IPS-18a (cell line): ENCODE measurements at regions not wholly inside any gene's neighbourhood (a gene's known extent, or its start where the extent isn't known, plus 50 kb on each side); places are given as distances from the start of the nearest gene placed in this dataset.
"Not testable (repeated sequence)": the region's sequence is repeated elsewhere in the genome, so short reads cannot be mapped to it uniquely, and the experiment has no call there.

ENCODE experiments used
- H3K27ac ChIP-seq: one replicate; pipeline ENCODE4 v1.5.1; 2013; ENCODE audit warnings: low read length
- H3K27me3 ChIP-seq: one replicate; pipeline ENCODE4 v1.6.1; 2013; ENCODE audit warnings: mild to moderate bottlenecking, low read length; ENCODE audit not compliant: control insufficient read depth, insufficient read depth
- H3K36me3 ChIP-seq: one replicate; pipeline ENCODE4 v1.6.1; 2013; ENCODE audit warnings: low read depth, low read length; ENCODE audit not compliant: control insufficient read depth
- H3K4me1 ChIP-seq: one replicate; pipeline ENCODE4 v1.6.1; 2013; ENCODE audit warnings: low read depth, low read length; ENCODE audit not compliant: control insufficient read depth
- H3K4me3 ChIP-seq: one replicate; pipeline ENCODE4 v1.5.1; 2013; ENCODE audit warnings: low read length
- H3K9ac ChIP-seq: one replicate; pipeline ENCODE4 v1.6.1; 2013; ENCODE audit warnings: mild to moderate bottlenecking, low read length, moderate library complexity
- H3K9me3 ChIP-seq: one replicate; pipeline ENCODE4 v1.6.1; 2013; ENCODE audit warnings: low read depth, low read length; ENCODE audit not compliant: control insufficient read depth

DNA sequence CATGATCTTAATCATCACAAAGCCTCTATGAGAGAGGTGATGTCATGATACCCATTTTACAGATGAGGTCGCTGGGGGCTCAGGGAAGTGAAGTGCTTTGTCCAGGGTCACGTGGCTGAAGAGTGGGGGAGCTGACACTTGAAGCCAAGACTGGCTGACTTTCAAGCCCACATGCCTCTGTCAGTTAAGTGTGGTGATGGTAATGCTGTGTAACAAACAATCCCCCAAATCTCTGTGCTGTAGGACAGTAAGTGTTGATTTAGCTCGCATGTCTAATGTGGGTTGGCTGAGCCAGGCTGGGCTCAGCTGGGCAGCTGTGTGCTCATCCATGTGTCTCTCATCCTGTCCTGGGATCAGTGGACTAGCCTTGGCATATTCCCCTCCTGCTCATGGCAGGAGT, 87.1 kb upstream of the GRK3 start:
- Histone ChIP-seq H3K9me3 (no peaks in the 10 kb centered on the region), H3K27ac (no peak overlapping the region), H3K27me3 (no peaks in the 10 kb centered on the region), H3K36me3 (no peaks in the 10 kb centered on the region), H3K4me1 (no peaks in the 10 kb centered on the region), H3K4me3 (no peak overlapping the region), H3K9ac (no peak overlapping the region)

DNA sequence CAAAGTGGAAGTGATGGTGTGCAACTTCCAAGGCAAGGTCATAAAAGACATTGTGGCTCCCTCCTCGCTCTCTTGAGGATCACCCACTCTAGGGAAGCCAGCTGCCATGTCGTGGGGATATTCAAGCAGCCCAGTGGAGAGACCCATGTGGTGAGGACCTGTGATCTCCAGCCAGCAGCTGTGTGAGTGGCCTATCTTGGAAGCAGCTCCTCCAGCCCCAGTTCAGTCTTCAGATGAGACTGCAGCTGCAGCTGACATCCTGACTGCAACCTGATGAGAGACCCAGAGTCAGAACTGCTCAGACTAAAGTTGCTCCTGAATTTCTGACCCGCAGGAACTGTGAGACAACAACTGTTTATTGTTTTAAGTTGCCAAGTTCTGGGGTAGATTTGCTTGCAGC, 86.4 kb upstream of the GRK3 start:
- H3K9ac ChIP-seq: no peak overlapping the region
- no peaks in the 10 kb centered on the region for H3K4me1 ChIP-seq
- H3K9me3 ChIP-seq: no peaks in the 10 kb centered on the region
- no peaks in the 10 kb centered on the region for H3K27me3 ChIP-seq
- no peak overlapping the region for H3K27ac ChIP-seq
- no peaks in the 10 kb centered on the region for H3K36me3 ChIP-seq
- no peak overlapping the region for H3K4me3 ChIP-seq

DNA sequence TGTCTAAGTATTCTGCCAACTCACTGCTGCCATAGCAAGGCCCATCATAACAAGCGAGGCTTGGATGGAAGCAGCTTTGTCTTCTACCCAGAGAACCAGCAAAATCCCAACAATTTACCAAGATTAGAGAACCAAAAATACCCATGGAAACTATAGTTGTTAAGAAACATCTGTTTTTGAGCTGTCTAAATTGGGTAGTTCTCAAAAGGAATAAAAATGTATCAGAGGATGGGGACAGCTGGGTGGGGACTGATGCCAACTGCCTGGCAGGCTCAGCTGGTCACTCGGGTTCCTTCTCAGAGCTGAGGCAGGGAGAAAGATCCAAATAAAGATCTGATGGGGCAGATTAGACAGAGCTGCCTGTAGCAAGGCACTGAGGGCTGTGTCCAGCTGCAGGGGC, 85.9 kb upstream of the GRK3 start:
- no peak overlapping the region for H3K27ac ChIP-seq

DNA sequence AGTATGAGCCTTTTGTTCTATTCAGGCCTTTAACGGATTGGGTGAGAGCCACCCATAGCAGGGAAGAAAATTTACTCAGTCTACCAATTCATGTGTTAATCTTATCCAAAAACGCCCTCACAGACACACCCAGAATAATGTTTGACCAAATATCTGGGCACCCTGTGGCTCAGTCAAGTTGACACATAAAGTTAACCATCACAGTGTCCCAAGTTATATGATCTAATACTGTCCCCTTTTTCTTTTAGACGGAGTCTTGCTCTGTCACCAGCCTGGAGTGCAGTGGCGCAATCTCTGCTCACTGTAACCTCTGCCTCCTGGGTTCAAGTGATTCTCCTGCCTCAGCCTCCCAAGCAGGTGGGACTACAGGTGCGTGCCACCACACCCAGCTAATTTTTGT, 83.6 kb upstream of the GRK3 start:
- H3K9ac ChIP-seq, H3K27ac ChIP-seq, H3K36me3 ChIP-seq, H3K27me3 ChIP-seq, H3K4me3 ChIP-seq, H3K4me1 ChIP-seq, H3K9me3 ChIP-seq: not testable (repeated sequence)

More for the DNA sequence above, 85.9 kb upstream of the GRK3 start:
- Histone ChIP-seq H3K27me3 (no peaks in the 10 kb centered on the region), H3K4me3 (no peak overlapping the region), H3K9me3 (no peaks in the 10 kb centered on the region), H3K9ac (no peak overlapping the region), H3K4me1 (no peaks in the 10 kb centered on the region), H3K36me3 (no peaks in the 10 kb centered on the region)

DNA sequence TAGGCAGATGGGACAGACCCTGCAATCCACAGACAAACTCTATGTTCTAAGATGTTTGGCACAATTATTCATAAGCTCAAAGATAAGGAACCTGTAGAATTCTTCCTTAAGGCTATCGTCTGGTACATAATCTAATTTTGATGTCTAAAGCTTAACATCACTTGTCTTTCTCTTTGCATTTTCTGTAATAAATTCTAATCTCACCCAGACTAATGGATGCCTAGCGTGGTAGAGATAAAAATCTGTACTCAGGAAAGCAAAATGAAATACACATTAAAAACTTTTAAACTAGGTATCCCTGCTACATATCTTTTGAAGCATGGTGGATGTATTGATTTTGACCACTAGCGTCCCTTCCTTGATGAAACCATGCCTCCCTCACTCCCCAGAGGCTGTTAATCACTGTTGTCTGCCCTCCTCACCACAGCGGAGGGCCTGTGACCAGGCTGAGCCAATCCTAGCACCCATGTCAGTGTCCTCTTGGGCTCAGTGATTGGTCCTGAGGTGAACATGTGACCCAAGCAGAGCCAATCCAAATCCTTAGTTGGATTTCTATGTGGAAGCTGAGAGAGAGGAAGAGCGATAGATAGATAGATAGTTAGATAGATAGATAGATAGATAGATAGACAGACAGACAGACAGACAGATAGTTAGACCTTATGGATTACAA, 82.2 kb upstream of the GRK3 start:
- H3K9me3 ChIP-seq: no peaks in the 10 kb centered on the region
- H3K4me1 ChIP-seq: no peaks in the 10 kb centered on the region
- H3K27ac ChIP-seq: no peak overlapping the region
- H3K27me3 ChIP-seq: no peaks in the 10 kb centered on the region
- no peak overlapping the region for H3K9ac ChIP-seq
- H3K36me3 ChIP-seq: no peaks in the 10 kb centered on the region
- no peak overlapping the region for H3K4me3 ChIP-seq

DNA sequence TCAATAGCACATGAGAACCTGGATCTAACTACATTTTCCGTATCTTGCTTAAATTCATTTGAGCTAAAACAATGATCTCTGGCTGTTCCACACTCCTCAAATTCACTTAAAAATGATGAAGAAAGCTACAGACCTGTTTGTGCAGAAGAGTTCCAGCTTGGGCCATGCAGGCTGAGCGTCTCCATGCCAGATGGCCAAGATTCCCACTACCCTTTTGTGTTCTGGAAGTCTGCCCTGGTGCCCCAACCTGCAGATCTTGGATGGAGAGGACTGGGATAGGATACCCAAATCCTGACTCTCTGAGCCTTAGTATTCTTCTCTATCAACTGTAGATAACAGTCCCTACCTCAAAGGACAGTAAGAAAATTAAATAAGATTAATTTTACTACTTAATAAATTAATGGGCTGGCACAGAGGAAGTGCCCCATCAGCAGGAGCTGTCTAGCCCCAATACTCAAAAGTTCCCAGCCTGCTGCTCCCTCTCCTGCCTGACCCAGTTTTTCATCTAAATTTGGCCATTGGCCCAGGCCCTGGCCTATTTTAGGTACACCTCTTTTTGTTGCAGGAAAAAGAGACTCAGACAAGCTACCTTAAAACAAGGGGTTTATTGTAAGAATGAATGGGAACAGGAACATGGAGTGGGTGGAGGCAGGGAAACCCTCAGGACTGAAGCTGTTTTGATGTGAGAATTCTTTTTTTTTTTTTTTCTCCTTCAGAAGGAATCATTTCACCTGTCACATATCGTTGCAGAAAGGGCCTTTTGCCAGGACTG, 81.4 kb upstream of the GRK3 start:
- H3K36me3 ChIP-seq: no peaks in the 10 kb centered on the region
- H3K27ac ChIP-seq: no peak overlapping the region
- H3K9me3 ChIP-seq: no peaks in the 10 kb centered on the region
- no peak overlapping the region for H3K9ac ChIP-seq
- no peaks in the 10 kb centered on the region for H3K27me3 ChIP-seq
- no peaks in the 10 kb centered on the region for H3K4me1 ChIP-seq
- H3K4me3 ChIP-seq: no peak overlapping the region

DNA sequence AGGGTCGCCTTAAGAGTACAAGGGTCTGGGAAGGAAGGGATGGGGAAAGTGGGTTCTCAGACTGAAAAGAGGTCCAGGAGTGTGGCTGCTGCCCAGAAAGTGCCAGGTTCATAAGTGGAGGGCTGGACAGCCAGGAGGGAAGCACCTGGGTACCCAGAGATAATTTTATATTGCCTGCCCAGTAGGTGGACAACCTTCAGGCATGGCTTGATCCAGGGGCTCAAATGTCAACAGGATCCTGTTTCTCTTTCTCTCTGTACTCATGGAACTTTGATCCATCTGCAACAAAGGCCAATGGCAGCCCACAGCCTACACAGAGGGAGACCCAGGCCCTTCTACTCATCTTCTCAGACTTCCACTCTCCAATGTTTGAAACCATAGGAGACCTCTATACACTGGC, 80.5 kb upstream of the GRK3 start:
- no peak overlapping the region for H3K27ac ChIP-seq
- no peak overlapping the region for H3K4me3 ChIP-seq
- H3K36me3 ChIP-seq: no peaks in the 10 kb centered on the region
- H3K9ac ChIP-seq: no peak overlapping the region
- H3K27me3 ChIP-seq: no peaks in the 10 kb centered on the region
- H3K9me3 ChIP-seq: no peaks in the 10 kb centered on the region
- no peaks in the 10 kb centered on the region for H3K4me1 ChIP-seq

DNA sequence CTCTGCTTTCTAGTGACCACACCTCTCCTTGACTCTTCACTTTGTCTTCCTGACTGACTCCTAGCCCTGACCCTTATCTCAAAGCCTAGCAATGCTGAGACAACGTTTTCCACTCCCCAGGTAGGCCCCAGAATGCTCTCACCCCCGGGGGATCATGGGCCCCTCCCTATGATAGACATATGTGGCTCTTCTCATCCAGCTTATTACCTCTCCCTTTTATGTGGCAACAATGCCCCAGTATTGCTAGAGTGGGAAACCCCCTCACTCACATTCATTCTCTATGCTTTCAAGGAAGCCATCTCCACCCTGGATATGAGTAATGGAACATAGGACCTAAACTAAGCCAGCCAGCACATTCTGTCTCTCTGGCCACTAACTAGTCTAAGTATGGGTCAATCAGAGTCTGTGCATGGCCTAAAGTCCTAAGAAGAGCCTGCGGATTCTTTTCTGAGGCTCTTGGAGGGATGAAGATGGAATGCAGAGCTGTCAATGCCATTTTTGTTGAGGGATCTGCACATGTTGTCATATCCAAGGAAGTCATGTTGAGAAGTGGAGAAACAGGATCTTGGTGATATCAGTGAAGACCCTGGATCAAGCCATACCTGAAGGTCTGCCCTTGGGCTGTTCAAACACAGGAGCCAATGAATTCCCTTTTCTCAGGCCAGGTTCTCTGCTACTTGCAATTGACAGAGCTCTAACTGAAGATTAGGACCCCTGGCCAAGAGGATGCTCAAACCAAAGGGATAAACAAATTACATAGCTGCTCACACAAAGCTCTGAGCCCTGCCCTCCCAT, 79.8 kb upstream of the GRK3 start:
- H3K9me3 ChIP-seq: no peaks in the 10 kb centered on the region
- no peaks in the 10 kb centered on the region for H3K36me3 ChIP-seq
- H3K27me3 ChIP-seq: no peaks in the 10 kb centered on the region
- no peak overlapping the region for H3K27ac ChIP-seq
- H3K4me1 ChIP-seq: no peaks in the 10 kb centered on the region
- no peak overlapping the region for H3K9ac ChIP-seq
- H3K4me3 ChIP-seq: no peak overlapping the region

DNA sequence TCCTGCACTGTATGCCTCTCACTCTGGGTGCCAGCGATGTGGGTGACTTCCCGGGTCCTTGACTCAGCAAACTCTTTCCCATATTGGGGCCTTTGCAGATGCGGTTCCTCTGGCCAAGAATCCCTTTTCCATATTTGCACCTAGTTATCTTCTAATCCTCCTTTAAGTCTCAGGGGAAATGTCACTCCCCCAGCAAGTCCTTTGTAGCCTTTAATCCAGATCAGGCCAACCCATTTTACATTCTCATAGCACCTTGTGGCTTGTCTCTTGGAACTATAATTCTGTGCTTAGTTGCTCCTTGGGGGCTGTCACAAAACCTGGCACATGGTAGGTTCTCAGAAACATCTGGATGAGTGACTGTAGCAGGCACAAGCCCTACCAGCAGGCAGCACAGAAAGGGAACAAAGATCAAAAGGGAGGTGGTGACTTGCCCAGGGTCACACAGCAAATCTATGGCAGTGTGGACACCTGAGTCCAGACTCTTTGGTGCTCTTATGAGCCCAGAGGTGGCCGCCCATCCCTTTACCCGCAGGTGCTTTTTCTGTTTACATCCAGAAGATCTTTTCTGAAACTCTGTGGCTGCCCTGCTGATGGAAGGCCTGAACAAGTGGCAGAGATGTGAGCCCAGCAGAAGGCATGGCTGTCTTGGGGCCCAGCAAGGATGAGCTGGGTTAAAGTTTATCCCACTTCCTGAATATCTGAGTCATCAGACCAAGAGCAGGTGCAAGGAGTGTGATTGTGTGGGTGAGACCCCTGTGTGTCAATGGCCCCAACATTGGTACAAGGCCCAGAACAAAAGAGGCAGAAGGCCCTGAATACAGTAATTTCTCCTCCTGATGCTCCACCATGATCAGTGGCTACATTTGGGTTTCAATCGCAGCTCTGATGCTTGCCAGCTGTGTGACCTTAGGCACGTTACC, 78.6 kb upstream of the GRK3 start:
- no peaks in the 10 kb centered on the region for H3K27me3 ChIP-seq
- H3K4me3 ChIP-seq: no peak overlapping the region
- H3K27ac ChIP-seq: no peak overlapping the region
- no peak overlapping the region for H3K9ac ChIP-seq
- H3K9me3 ChIP-seq: no peaks in the 10 kb centered on the region
- H3K4me1 ChIP-seq: no peaks in the 10 kb centered on the region
- no peaks in the 10 kb centered on the region for H3K36me3 ChIP-seq

DNA sequence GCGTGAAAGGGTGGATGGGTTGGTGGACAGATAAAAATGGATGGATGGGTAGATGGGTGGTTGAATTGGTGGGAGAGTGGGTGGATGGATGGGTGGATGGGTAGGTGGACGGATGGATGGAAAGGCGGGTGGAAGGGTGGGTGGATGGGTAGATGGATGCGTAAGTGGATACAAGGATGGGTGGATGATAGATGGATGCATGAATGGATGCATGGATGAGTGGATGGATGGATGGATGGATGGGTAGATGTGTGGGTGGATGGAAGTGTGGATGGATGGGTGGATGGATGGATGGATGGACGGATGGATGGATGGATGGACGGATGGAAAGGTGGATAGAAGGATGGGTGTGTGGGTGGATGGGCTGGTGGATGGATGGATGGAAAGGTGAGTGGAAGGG, 77.0 kb upstream of the GRK3 start:
- Histone ChIP-seq H3K4me1 (no peaks in the 10 kb centered on the region), H3K4me3 (no peak overlapping the region), H3K9me3 (no peaks in the 10 kb centered on the region), H3K36me3 (no peaks in the 10 kb centered on the region), H3K27ac (no peak overlapping the region), H3K27me3 (no peaks in the 10 kb centered on the region), H3K9ac (no peak overlapping the region)
